ENCODE measurements at regions not wholly inside any gene's neighbourhood (a gene's known extent, or its start where the extent isn't known, plus 50 kb on each side); places are given as distances from the start of the nearest gene placed in this dataset.

- 69 to 81% (median 73%) methylated on average over 4 of the region's 4 CpGs for whole genome bisulfite sequencing, 3 donors
- Histone ChIP-seq H3K27me3 (ENCODE audit: control insufficient read depth in 3 of 3, insufficient read depth in 3 of 3, low read length in 3 of 3) (no peaks in the 10 kb centered on the region), H3K4me3 (ENCODE audit: low read depth in 1 of 3, low read length in 3 of 3) (no peak overlapping the region), H3K4me1 (ENCODE audit: control insufficient read depth in 3 of 3, insufficient read depth in 2 of 3, low read depth in 1 of 3, low read length in 2 of 3) (no peaks in the 10 kb centered on the region), H3K27ac (ENCODE audit: low read depth in 1 of 3, low read length in 2 of 3) (no peak overlapping the region), H3K36me3 (ENCODE audit: control insufficient read depth in 3 of 3, insufficient read depth in 2 of 3, low read depth in 1 of 3, low read length in 3 of 3) (no peaks in the 10 kb centered on the region), H3K9me3 (ENCODE audit: control insufficient read depth in 2 of 2, insufficient read depth in 1 of 2, low read depth in 1 of 2, low read length in 1 of 2) (no peaks in the 10 kb centered on the region)
- FAIRE-seq (no peak), DNase-seq (no peak)
These were observed 122.9 kb upstream of the ADAMTSL1 start for GRCh38 chr9:18350995-18351595.

- H3K27me3 ChIP-seq (ENCODE audit: control insufficient read depth in 3 of 3, insufficient read depth in 3 of 3, low read length in 3 of 3) = no peaks in the 10 kb centered on the region
- no peaks in the 10 kb centered on the region for H3K9me3 ChIP-seq (ENCODE audit: control insufficient read depth in 2 of 2, insufficient read depth in 1 of 2, low read depth in 1 of 2, low read length in 1 of 2)
- no peak for DNase-seq
- no peaks in the 10 kb centered on the region for H3K36me3 ChIP-seq (ENCODE audit: control insufficient read depth in 3 of 3, insufficient read depth in 2 of 3, low read depth in 1 of 3, low read length in 3 of 3)
- FAIRE-seq = no peak
- 68 to 73% (median 70%) methylated on average over 3 of the region's 3 CpGs for WGBS, 3 donors
- no peaks in the 10 kb centered on the region for H3K4me1 ChIP-seq (ENCODE audit: control insufficient read depth in 3 of 3, insufficient read depth in 2 of 3, low read depth in 1 of 3, low read length in 2 of 3)
- no peak overlapping the region for H3K27ac ChIP-seq (ENCODE audit: low read depth in 1 of 3, low read length in 2 of 3)
- H3K4me3 ChIP-seq (ENCODE audit: low read depth in 1 of 3, low read length in 3 of 3) = no peak overlapping the region
These were observed 121.2 kb upstream of the ADAMTSL1 start for GRCh38 chr9:18352711-18353110.

- Histone ChIP-seq H3K36me3 (ENCODE audit: control insufficient read depth in 3 of 3, insufficient read depth in 2 of 3, low read depth in 1 of 3, low read length in 3 of 3) (no peaks in the 10 kb centered on the region), H3K4me3 (ENCODE audit: low read depth in 1 of 3, low read length in 3 of 3) (no peak overlapping the region), H3K27me3 (ENCODE audit: control insufficient read depth in 3 of 3, insufficient read depth in 3 of 3, low read length in 3 of 3) (no peaks in the 10 kb centered on the region), H3K4me1 (ENCODE audit: control insufficient read depth in 3 of 3, insufficient read depth in 2 of 3, low read depth in 1 of 3, low read length in 2 of 3) (no peaks in the 10 kb centered on the region), H3K27ac (ENCODE audit: low read depth in 1 of 3, low read length in 2 of 3) (no peak overlapping the region), H3K9me3 (ENCODE audit: control insufficient read depth in 2 of 2, insufficient read depth in 1 of 2, low read depth in 1 of 2, low read length in 1 of 2) (no peaks in the 10 kb centered on the region)
- DNase-seq = no peak
- FAIRE-seq = no peak
These were observed 120.5 kb upstream of the ADAMTSL1 start for GRCh38 chr9:18353473-18353872.

- DNase-seq (no peak), FAIRE-seq (no peak)
- 87 to 95% (median 91%) methylated on average over 1 of the region's 1 CpG for WGBS, 3 donors
- no peak overlapping the region for H3K27ac ChIP-seq (ENCODE audit: low read depth in 1 of 3, low read length in 2 of 3)
- H3K9me3 ChIP-seq (ENCODE audit: control insufficient read depth in 2 of 2, insufficient read depth in 1 of 2, low read depth in 1 of 2, low read length in 1 of 2) = no peaks in the 10 kb centered on the region
- H3K4me3 ChIP-seq (ENCODE audit: low read depth in 1 of 3, low read length in 3 of 3) = no peak overlapping the region
- no peaks in the 10 kb centered on the region for H3K36me3 ChIP-seq (ENCODE audit: control insufficient read depth in 3 of 3, insufficient read depth in 2 of 3, low read depth in 1 of 3, low read length in 3 of 3)
- H3K27me3 ChIP-seq (ENCODE audit: control insufficient read depth in 3 of 3, insufficient read depth in 3 of 3, low read length in 3 of 3) = no peaks in the 10 kb centered on the region
- no peaks in the 10 kb centered on the region for H3K4me1 ChIP-seq (ENCODE audit: control insufficient read depth in 3 of 3, insufficient read depth in 2 of 3, low read depth in 1 of 3, low read length in 2 of 3)
These were observed 116.6 kb upstream of the ADAMTSL1 start for GRCh38 chr9:18357321-18357720.

GRCh38 chr9:18358325-18358724, 115.6 kb upstream of the ADAMTSL1 start:
- H3K36me3 ChIP-seq (ENCODE audit: control insufficient read depth in 3 of 3, insufficient read depth in 2 of 3, low read depth in 1 of 3, low read length in 3 of 3) = no peaks in the 10 kb centered on the region
- DNase-seq = no peak
- no peak for FAIRE-seq
- H3K27me3 ChIP-seq (ENCODE audit: control insufficient read depth in 3 of 3, insufficient read depth in 3 of 3, low read length in 3 of 3) = no peaks in the 10 kb centered on the region
- no peaks in the 10 kb centered on the region for H3K4me1 ChIP-seq (ENCODE audit: control insufficient read depth in 3 of 3, insufficient read depth in 2 of 3, low read depth in 1 of 3, low read length in 2 of 3)
- no peaks in the 10 kb centered on the region for H3K9me3 ChIP-seq (ENCODE audit: control insufficient read depth in 2 of 2, insufficient read depth in 1 of 2, low read depth in 1 of 2, low read length in 1 of 2)
- no peak overlapping the region for H3K4me3 ChIP-seq (ENCODE audit: low read depth in 1 of 3, low read length in 3 of 3)
- WGBS, 3 donors = 79 to 90% (median 89%) methylated on average over 2 of the region's 2 CpGs
- H3K27ac ChIP-seq (ENCODE audit: low read depth in 1 of 3, low read length in 2 of 3) = no peak overlapping the region

GRCh38 chr9:18359335-18359734, 114.6 kb upstream of the ADAMTSL1 start:
- Histone ChIP-seq H3K27me3 (ENCODE audit: control insufficient read depth in 3 of 3, insufficient read depth in 3 of 3, low read length in 3 of 3) (no peaks in the 10 kb centered on the region), H3K4me1 (ENCODE audit: control insufficient read depth in 3 of 3, insufficient read depth in 2 of 3, low read depth in 1 of 3, low read length in 2 of 3) (no peaks in the 10 kb centered on the region), H3K36me3 (ENCODE audit: control insufficient read depth in 3 of 3, insufficient read depth in 2 of 3, low read depth in 1 of 3, low read length in 3 of 3) (no peaks in the 10 kb centered on the region), H3K27ac (ENCODE audit: low read depth in 1 of 3, low read length in 2 of 3) (no peak overlapping the region), H3K9me3 (ENCODE audit: control insufficient read depth in 2 of 2, insufficient read depth in 1 of 2, low read depth in 1 of 2, low read length in 1 of 2) (no peaks in the 10 kb centered on the region), H3K4me3 (ENCODE audit: low read depth in 1 of 3, low read length in 3 of 3) (no peak overlapping the region)
- FAIRE-seq (no peak), DNase-seq (no peak)
- WGBS, 3 donors = 73 to 81% (median 79%) methylated on average over 1 of the region's 1 CpG

DNA sequence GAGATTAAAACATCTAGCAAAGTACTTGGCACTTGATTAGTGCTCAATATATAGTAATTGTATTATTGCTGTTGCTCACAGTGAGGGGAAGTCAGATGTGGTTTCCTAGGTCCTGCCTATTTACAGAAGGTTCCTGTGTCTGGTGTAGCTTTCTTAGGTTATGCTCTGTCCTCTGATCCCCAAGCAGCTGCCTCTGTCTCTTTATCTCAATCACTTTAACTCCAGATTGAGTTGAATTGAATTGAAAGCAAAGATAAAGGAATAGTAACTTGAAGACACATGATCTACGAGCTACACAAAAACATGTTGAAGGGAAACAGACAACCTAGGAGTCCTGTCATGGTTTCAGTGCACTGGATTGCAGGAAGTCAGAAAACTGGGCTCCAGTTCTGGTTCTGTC, 113.9 kb upstream of the ADAMTSL1 start:
- whole genome bisulfite sequencing, 3 donors = 29 to 61% (median 36%) methylated on average over 1 of the region's 1 CpG

DNA sequence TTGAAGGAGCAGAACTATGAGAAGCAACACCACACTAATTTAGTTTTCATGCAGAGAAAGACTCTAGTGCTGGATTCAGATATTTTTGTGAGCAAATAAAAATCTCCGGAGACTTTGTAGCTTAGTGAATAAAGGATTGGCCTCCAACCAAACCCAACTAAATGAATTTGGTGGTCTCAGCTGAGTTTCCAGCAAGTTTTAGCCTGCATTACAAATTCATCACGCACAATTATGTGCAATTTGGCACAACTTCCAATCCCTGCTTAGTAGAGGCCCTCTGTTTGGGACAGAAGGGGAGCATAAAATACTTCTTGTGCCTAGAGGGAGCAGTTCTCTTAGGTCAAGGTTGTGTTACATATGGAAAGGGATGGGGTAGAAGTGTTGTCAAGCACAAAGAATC, 112.3 kb upstream of the ADAMTSL1 start:
- no peak for FAIRE-seq

More for the DNA sequence above, 113.9 kb upstream of the ADAMTSL1 start:
- Histone ChIP-seq H3K27me3 (ENCODE audit: control insufficient read depth in 3 of 3, insufficient read depth in 3 of 3, low read length in 3 of 3) (no peaks in the 10 kb centered on the region), H3K9me3 (ENCODE audit: control insufficient read depth in 2 of 2, insufficient read depth in 1 of 2, low read depth in 1 of 2, low read length in 1 of 2) (no peaks in the 10 kb centered on the region), H3K4me1 (ENCODE audit: control insufficient read depth in 3 of 3, insufficient read depth in 2 of 3, low read depth in 1 of 3, low read length in 2 of 3) (no peaks in the 10 kb centered on the region), H3K36me3 (ENCODE audit: control insufficient read depth in 3 of 3, insufficient read depth in 2 of 3, low read depth in 1 of 3, low read length in 3 of 3) (no peaks in the 10 kb centered on the region), H3K4me3 (ENCODE audit: low read depth in 1 of 3, low read length in 3 of 3) (no peak overlapping the region), H3K27ac (ENCODE audit: low read depth in 1 of 3, low read length in 2 of 3) (no peak overlapping the region)
- FAIRE-seq = no peak
- DNase-seq = no peak

GRCh38 chr9:18362166-18362565, 111.8 kb upstream of the ADAMTSL1 start:
- no peaks in the 10 kb centered on the region for H3K9me3 ChIP-seq (ENCODE audit: control insufficient read depth in 2 of 2, insufficient read depth in 1 of 2, low read depth in 1 of 2, low read length in 1 of 2)
- 77 to 92% (median 83%) methylated on average over 1 of the region's 1 CpG for WGBS, 3 donors
- H3K27ac ChIP-seq (ENCODE audit: low read depth in 1 of 3, low read length in 2 of 3) = no peak overlapping the region
- FAIRE-seq = no peak
- no peaks in the 10 kb centered on the region for H3K27me3 ChIP-seq (ENCODE audit: control insufficient read depth in 3 of 3, insufficient read depth in 3 of 3, low read length in 3 of 3)
- no peaks in the 10 kb centered on the region for H3K36me3 ChIP-seq (ENCODE audit: control insufficient read depth in 3 of 3, insufficient read depth in 2 of 3, low read depth in 1 of 3, low read length in 3 of 3)
- no peak overlapping the region for H3K4me3 ChIP-seq (ENCODE audit: low read depth in 1 of 3, low read length in 3 of 3)
- DNase-seq = no peak
- H3K4me1 ChIP-seq (ENCODE audit: control insufficient read depth in 3 of 3, insufficient read depth in 2 of 3, low read depth in 1 of 3, low read length in 2 of 3) = no peaks in the 10 kb centered on the region

More for the DNA sequence above, 112.3 kb upstream of the ADAMTSL1 start:
- H3K36me3 ChIP-seq (ENCODE audit: control insufficient read depth in 3 of 3, insufficient read depth in 2 of 3, low read depth in 1 of 3, low read length in 3 of 3) = no peaks in the 10 kb centered on the region
- H3K4me3 ChIP-seq (ENCODE audit: low read depth in 1 of 3, low read length in 3 of 3) = no peak overlapping the region
- H3K4me1 ChIP-seq (ENCODE audit: control insufficient read depth in 3 of 3, insufficient read depth in 2 of 3, low read depth in 1 of 3, low read length in 2 of 3) = no peaks in the 10 kb centered on the region
- no peak for DNase-seq
- H3K27me3 ChIP-seq (ENCODE audit: control insufficient read depth in 3 of 3, insufficient read depth in 3 of 3, low read length in 3 of 3) = no peaks in the 10 kb centered on the region
- H3K27ac ChIP-seq (ENCODE audit: low read depth in 1 of 3, low read length in 2 of 3) = no peak overlapping the region
- H3K9me3 ChIP-seq (ENCODE audit: control insufficient read depth in 2 of 2, insufficient read depth in 1 of 2, low read depth in 1 of 2, low read length in 1 of 2) = no peaks in the 10 kb centered on the region
- WGBS, 3 donors = 67 to 86% (median 77%) methylated on average over 2 of the region's 2 CpGs

All from small intestine (tissue), 7 donors.